GM21737 (cell line): ENCODE measurements at regions not wholly inside any gene's neighbourhood (a gene's known extent, or its start where the extent isn't known, plus 50 kb on each side); places are given as distances from the start of the nearest gene placed in this dataset.
"Not testable (repeated sequence)": the region's sequence is repeated elsewhere in the genome, so short reads cannot be mapped to it uniquely, and the experiment has no call there.

Experiments
- ATAC-seq: cut with Tn5 transposase; IDR thresholded peaks from one replicate; pipeline ENCODE4 v1.9.1; 2021; ENCODE audit warnings: mild to moderate bottlenecking, moderate library complexity; ENCODE audit not compliant: unreplicated experiment

- not testable (repeated sequence) for ATAC-seq
Observed at GRCh38 chr5:56665117-56665516, 150.2 kb upstream of the MAP3K1 start.

- ATAC-seq: no peak
Observed at GRCh38 chr5:56664025-56664424, 151.3 kb upstream of the MAP3K1 start.

- ATAC-seq: no peak
Observed at GRCh38 chr5:56663523-56663922, 151.8 kb upstream of the MAP3K1 start.

GRCh38 chr5:56662893-56663292 is 152.5 kb upstream of the MAP3K1 start:
- no peak for ATAC-seq

GRCh38 chr5:56659971-56660370 is 155.4 kb upstream of the MAP3K1 start:
- no peak for ATAC-seq

GRCh38 chr5:56658972-56659371 is 156.4 kb upstream of the MAP3K1 start:
- ATAC-seq: no peak

GRCh38 chr5:56656846-56657726 is 158.3 kb upstream of the MAP3K1 start:
- ATAC-seq: no peak

GRCh38 chr5:56651893-56652292 is 163.5 kb upstream of the MAP3K1 start:
- ATAC-seq: no peak

GRCh38 chr5:56650386-56650785 is 165.0 kb upstream of the MAP3K1 start:
- no peak for ATAC-seq

GRCh38 chr5:56649569-56649968 is 165.8 kb upstream of the MAP3K1 start:
- no peak for ATAC-seq

- no peak for ATAC-seq
Observed at GRCh38 chr5:56648460-56649034, 166.8 kb upstream of the MAP3K1 start.

GRCh38 chr5:56647099-56647850 is 168.1 kb upstream of the MAP3K1 start:
- ATAC-seq: no peak

- ATAC-seq: no peak
Observed at GRCh38 chr5:56641635-56642260, 173.6 kb upstream of the MAP3K1 start.

GRCh38 chr5:56640763-56641406 is 174.5 kb upstream of the MAP3K1 start:
- ATAC-seq: no peak

- ATAC-seq: no peak
Observed at GRCh38 chr5:56639476-56639875, 175.9 kb upstream of the MAP3K1 start.

- ATAC-seq: no peak
Observed at GRCh38 chr5:56638768-56639238, 176.5 kb upstream of the MAP3K1 start.

- ATAC-seq: no peak
Observed at GRCh38 chr5:56638061-56638621, 177.2 kb upstream of the MAP3K1 start.

GRCh38 chr5:56637321-56637920 is 177.9 kb upstream of the MAP3K1 start:
- ATAC-seq: no peak

GRCh38 chr5:56633950-56634349 is 181.4 kb upstream of the MAP3K1 start:
- ATAC-seq: no peak

- no peak for ATAC-seq
Observed at GRCh38 chr5:56632939-56633338, 182.4 kb upstream of the MAP3K1 start.
